GM23338 (cell line): ENCODE measurements at regions not wholly inside any gene's neighbourhood (a gene's known extent, or its start where the extent isn't known, plus 50 kb on each side); places are given as distances from the start of the nearest gene placed in this dataset.

ENCODE experiments used
- ATAC-seq: fragments of 200-7000 bp; cut with Tn5 transposase; 3 replicates; pipeline ENCODE4 v1.9.1; 2020
- DNase-seq: peaks from one replicate; pipeline ENCODE4 v3.0.0-alpha.2; 2015; ENCODE audit warnings: low spot score
- H2AFZ ChIP-seq: fragments of 200-600 bp; sonication (generic); 2 replicates; pipeline ENCODE4 v1.8.0; 2016; ENCODE audit warnings: antibody characterized with exemption, mild to moderate bottlenecking, moderate library complexity
- H3F3A ChIP-seq: fragments of 200-600 bp; sonication (generic); replicated peaks from 2 replicates; pipeline ENCODE4 v1.8.0; 2017; ENCODE audit warnings: antibody characterized with exemption, mixed run types, low read depth
- H3K27ac ChIP-seq: fragments of 200-600 bp; sonication (generic); 2 replicates; pipeline ENCODE4 v1.6.1; 2016; ENCODE audit warnings: low read depth
- H3K27me3 ChIP-seq: fragments of 200-600 bp; sonication (generic); 2 replicates; pipeline ENCODE4 v1.8.0; 2016; ENCODE audit warnings: mild to moderate bottlenecking, mixed run types, moderate library complexity; ENCODE audit not compliant: insufficient read depth
- H3K36me3 ChIP-seq: fragments of 200-600 bp; sonication (generic); 2 replicates; pipeline ENCODE4 v1.8.0; 2016; ENCODE audit warnings: mild to moderate bottlenecking; ENCODE audit not compliant: insufficient read depth
- H3K4me1 ChIP-seq: fragments of 200-600 bp; sonication (generic); 2 replicates; pipeline ENCODE4 v1.8.0; 2016; ENCODE audit warnings: mild to moderate bottlenecking, moderate library complexity; ENCODE audit not compliant: insufficient read depth
- H3K4me2 ChIP-seq: fragments of 200-600 bp; sonication (generic); 2 replicates; pipeline ENCODE4 v1.7.1; 2017; ENCODE audit warnings: mixed run types
- H3K4me3 ChIP-seq: fragments of 200-600 bp; sonication (generic); 2 replicates; pipeline ENCODE4 v1.6.1; 2016; ENCODE audit warnings: mixed run types
- H3K79me2 ChIP-seq: fragments of 200-600 bp; sonication (generic); replicated peaks from 2 replicates; pipeline ENCODE4 v1.8.0; 2017; ENCODE audit warnings: mild to moderate bottlenecking; ENCODE audit not compliant: insufficient read depth
- H3K9me2 ChIP-seq: fragments of 200-600 bp; sonication (generic); 2 replicates; pipeline ENCODE4 v1.8.0; 2017; ENCODE audit not compliant: insufficient read depth
- H4K20me1 ChIP-seq: fragments of 200-600 bp; sonication (generic); replicated peaks from 2 replicates; pipeline ENCODE4 v1.8.0; 2017; ENCODE audit warnings: mild to moderate bottlenecking; ENCODE audit not compliant: insufficient read depth
- H3K27ac Mint-ChIP-seq: 2 replicates; pipeline ENCODE4 v1.8.0; 2020; ENCODE audit warnings: inconsistent platforms, mild to moderate bottlenecking, moderate library complexity, mixed read lengths
- H3K27me3 Mint-ChIP-seq: 3 replicates; pipeline ENCODE4 v1.8.0; 2022; ENCODE audit warnings: low read depth, mild to moderate bottlenecking, moderate library complexity, mixed read lengths, inconsistent platforms; ENCODE audit not compliant: insufficient read depth, poor library complexity
- H3K36me3 Mint-ChIP-seq: 3 replicates; pipeline ENCODE4 v1.8.0; 2021; ENCODE audit warnings: low read depth, mild to moderate bottlenecking, inconsistent platforms, moderate library complexity, mixed read lengths
- H3K4me1 Mint-ChIP-seq: 3 replicates; pipeline ENCODE4 v1.8.0; 2020; ENCODE audit warnings: mild to moderate bottlenecking, inconsistent platforms, mixed read lengths
- H3K4me3 Mint-ChIP-seq: 3 replicates; pipeline ENCODE4 v1.8.0; 2021; ENCODE audit warnings: moderate library complexity, mild to moderate bottlenecking, inconsistent platforms, mixed read lengths
- H3K9me3 Mint-ChIP-seq: 3 replicates; pipeline ENCODE4 v1.8.0; 2020; ENCODE audit warnings: moderate library complexity, mild to moderate bottlenecking, inconsistent platforms, mixed read lengths
- CREB1 ChIP-seq: fragments of 250-450 bp; sonication (Bioruptor Pico); IDR thresholded peaks from 2 replicates; pipeline ENCODE4 v1.5.0; 2020; ENCODE audit warnings: low read depth, mild to moderate bottlenecking, moderate library complexity
- EZH2 ChIP-seq: fragments of 200-600 bp; sonication (generic); IDR thresholded peaks from one replicate; pipeline ENCODE4 v1.8.0; 2017; ENCODE audit warnings: antibody characterized with exemption, mild to moderate bottlenecking, low read depth; ENCODE audit not compliant: unreplicated experiment
- NANOG ChIP-seq: IDR thresholded peaks from 2 replicates; pipeline ENCODE4 v1.6.1; 2016; ENCODE audit warnings: antibody characterized with exemption, borderline replicate concordance
- POLR2AphosphoS5 ChIP-seq: IDR thresholded peaks from 2 replicates; pipeline ENCODE4 v1.6.1; 2016; ENCODE audit warnings: antibody characterized with exemption, low read depth
- STAT1 ChIP-seq: IDR thresholded peaks from one replicate; pipeline ENCODE4 v1.6.1; 2016; ENCODE audit warnings: antibody characterized with exemption; ENCODE audit not compliant: unreplicated experiment
- ZNF114 ChIP-seq: fragments of 250-450 bp; sonication (Bioruptor Pico); IDR thresholded peaks from 2 replicates; pipeline ENCODE4 v1.5.0; 2020; ENCODE audit warnings: mild to moderate bottlenecking, moderate library complexity
- TF ChIP-seq, protein P1 (sequence below), 2 experiments: fragments of 200-600 bp in 1 of 2; sonication (generic) in 1 of 2; conservative IDR thresholded peaks; 2 replicates each; pipeline versions ENCODE4 v1.5.1 to v1.6.1; 2016 to 2017; ENCODE audit warnings: antibody characterized with exemption in 2 of 2, low read depth in 2 of 2, mild to moderate bottlenecking in 2 of 2, moderate library complexity in 1 of 2
- TF ChIP-seq, protein P2 (sequence below): IDR thresholded peaks from one replicate; pipeline ENCODE4 v1.6.1; 2018; ENCODE audit warnings: antibody characterized with exemption; ENCODE audit not compliant: unreplicated experiment
- TF ChIP-seq, protein P3 (sequence below): IDR thresholded peaks from 2 replicates; pipeline ENCODE4 v1.6.1; 2016; ENCODE audit warnings: antibody characterized with exemption

DNA sequence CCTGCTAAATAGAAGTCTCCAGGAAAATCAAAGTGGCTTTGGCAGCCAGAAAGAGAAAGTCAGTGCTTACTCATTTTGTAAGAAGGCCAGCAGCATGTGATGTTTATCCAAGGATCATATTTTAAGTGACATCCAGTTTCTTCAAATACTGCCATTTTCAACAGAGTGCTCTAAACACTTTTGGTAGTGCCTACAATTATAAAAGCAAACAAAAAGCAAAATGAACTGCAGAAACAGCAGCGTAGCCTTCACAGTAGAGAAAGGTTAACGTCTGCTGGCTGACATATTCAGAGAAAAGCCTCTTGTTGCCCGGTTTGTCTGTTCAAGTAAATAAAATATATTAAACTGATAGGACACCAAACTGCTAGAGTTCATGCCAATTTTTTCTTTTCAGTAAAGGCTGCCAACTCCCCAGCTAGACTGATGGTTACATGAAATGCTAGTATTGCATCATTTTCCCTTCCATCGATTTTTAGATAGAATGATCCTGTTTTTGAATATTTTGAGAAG lies 705.7 kb upstream of the SLC35B3 start:
- Histone ChIP-seq H3K4me3 (no peak overlapping the region), H3K79me2 (no peaks in the 10 kb centered on the region), H3K4me1 (no peaks in the 10 kb centered on the region), H3K4me2 (no peak overlapping the region), H3K9me2 (0 out of 2 replicates have a peak, but pooled peaks cover 14% of the 10 kb centered on the region), H3F3A (no peaks in the 10 kb centered on the region), H4K20me1 (no peaks in the 10 kb centered on the region), H3K27me3 (no peaks in the 10 kb centered on the region), H2AFZ (no peak overlapping the region), H3K36me3 (no peaks in the 10 kb centered on the region), H3K27ac (no peak overlapping the region)
- peaks cover 6% of the 10 kb centered on the region; the same call in 2 of the 3 replicates for H3K36me3 Mint-ChIP-seq
- DNase-seq (no peak), ATAC-seq (no peak)
- H3K4me3 Mint-ChIP-seq, result no peak overlapping the region
- H3K9me3 Mint-ChIP-seq, result peaks cover 9% of the 10 kb centered on the region; the same call in 1 of the 3 replicates
- peaks cover 7% of the 10 kb centered on the region for H3K4me1 Mint-ChIP-seq
- H3K27me3 Mint-ChIP-seq, result no peaks in the 10 kb centered on the region
- TF ChIP-seq NANOG (no peak), ZNF114 (CRISPR knock-in tag) (no peak), EZH2 (no peak)
- TF ChIP-seq, protein P1, sequence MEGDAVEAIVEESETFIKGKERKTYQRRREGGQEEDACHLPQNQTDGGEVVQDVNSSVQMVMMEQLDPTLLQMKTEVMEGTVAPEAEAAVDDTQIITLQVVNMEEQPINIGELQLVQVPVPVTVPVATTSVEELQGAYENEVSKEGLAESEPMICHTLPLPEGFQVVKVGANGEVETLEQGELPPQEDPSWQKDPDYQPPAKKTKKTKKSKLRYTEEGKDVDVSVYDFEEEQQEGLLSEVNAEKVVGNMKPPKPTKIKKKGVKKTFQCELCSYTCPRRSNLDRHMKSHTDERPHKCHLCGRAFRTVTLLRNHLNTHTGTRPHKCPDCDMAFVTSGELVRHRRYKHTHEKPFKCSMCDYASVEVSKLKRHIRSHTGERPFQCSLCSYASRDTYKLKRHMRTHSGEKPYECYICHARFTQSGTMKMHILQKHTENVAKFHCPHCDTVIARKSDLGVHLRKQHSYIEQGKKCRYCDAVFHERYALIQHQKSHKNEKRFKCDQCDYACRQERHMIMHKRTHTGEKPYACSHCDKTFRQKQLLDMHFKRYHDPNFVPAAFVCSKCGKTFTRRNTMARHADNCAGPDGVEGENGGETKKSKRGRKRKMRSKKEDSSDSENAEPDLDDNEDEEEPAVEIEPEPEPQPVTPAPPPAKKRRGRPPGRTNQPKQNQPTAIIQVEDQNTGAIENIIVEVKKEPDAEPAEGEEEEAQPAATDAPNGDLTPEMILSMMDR (conservative IDR thresholded peaks at IDR 0.05; ENCODE audit: low read depth in 2 of 2), result no peak
- peak overlapping the region; percentile 57 for H3K27ac Mint-ChIP-seq

DNA sequence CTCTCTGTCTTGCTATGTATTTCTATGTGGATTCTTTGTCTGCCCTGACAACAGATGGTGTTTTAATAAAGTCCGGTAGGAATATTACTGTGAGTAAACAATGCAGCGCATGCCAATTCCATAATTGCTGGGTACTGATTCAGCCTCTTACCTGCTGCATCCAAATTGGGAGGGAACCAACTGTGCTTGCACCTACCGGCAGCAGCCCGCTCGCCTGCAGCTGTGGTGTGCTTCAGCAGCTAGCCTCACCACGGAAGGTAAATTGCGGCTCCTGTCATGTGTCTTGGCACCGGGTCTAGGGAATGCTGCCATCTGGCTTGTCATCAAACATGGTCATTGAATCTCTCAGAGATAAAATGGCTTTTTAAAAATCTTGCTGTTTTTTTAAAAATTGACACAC lies 704.8 kb upstream of the SLC35B3 start:
- no peak; the same call in 2 of the 3 replicates for ATAC-seq
- DNase-seq, result no peak
- no peak overlapping the region for H3K27ac Mint-ChIP-seq
- Histone ChIP-seq H3K4me2 (no peak overlapping the region), H3K79me2 (no peaks in the 10 kb centered on the region), H2AFZ (no peak overlapping the region), H3K27me3 (no peaks in the 10 kb centered on the region), H3K36me3 (no peaks in the 10 kb centered on the region), H3K4me3 (no peak overlapping the region), H3K4me1 (no peaks in the 10 kb centered on the region), H3F3A (no peaks in the 10 kb centered on the region), H3K27ac (no peak overlapping the region), H4K20me1 (no peaks in the 10 kb centered on the region), H3K9me2 (0 out of 2 replicates have a peak, but pooled peaks cover 14% of the 10 kb centered on the region)
- peaks cover 9% of the 10 kb centered on the region; the same call in 1 of the 3 replicates for H3K9me3 Mint-ChIP-seq
- H3K4me3 Mint-ChIP-seq, result no peak overlapping the region
- peaks cover 7% of the 10 kb centered on the region for H3K4me1 Mint-ChIP-seq
- no peak for TF ChIP-seq CREB1 (CRISPR knock-in tag)
- TF ChIP-seq, protein P2, sequence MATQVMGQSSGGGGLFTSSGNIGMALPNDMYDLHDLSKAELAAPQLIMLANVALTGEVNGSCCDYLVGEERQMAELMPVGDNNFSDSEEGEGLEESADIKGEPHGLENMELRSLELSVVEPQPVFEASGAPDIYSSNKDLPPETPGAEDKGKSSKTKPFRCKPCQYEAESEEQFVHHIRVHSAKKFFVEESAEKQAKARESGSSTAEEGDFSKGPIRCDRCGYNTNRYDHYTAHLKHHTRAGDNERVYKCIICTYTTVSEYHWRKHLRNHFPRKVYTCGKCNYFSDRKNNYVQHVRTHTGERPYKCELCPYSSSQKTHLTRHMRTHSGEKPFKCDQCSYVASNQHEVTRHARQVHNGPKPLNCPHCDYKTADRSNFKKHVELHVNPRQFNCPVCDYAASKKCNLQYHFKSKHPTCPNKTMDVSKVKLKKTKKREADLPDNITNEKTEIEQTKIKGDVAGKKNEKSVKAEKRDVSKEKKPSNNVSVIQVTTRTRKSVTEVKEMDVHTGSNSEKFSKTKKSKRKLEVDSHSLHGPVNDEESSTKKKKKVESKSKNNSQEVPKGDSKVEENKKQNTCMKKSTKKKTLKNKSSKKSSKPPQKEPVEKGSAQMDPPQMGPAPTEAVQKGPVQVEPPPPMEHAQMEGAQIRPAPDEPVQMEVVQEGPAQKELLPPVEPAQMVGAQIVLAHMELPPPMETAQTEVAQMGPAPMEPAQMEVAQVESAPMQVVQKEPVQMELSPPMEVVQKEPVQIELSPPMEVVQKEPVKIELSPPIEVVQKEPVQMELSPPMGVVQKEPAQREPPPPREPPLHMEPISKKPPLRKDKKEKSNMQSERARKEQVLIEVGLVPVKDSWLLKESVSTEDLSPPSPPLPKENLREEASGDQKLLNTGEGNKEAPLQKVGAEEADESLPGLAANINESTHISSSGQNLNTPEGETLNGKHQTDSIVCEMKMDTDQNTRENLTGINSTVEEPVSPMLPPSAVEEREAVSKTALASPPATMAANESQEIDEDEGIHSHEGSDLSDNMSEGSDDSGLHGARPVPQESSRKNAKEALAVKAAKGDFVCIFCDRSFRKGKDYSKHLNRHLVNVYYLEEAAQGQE, result no peak
- no peak for TF ChIP-seq ZNF114 (CRISPR knock-in tag)
- no peak for TF ChIP-seq POLR2AphosphoS5
- no peak for TF ChIP-seq STAT1
- TF ChIP-seq, protein P1 (conservative IDR thresholded peaks at IDR 0.05; ENCODE audit: low read depth in 2 of 2), result no peak
- TF ChIP-seq, protein P3, sequence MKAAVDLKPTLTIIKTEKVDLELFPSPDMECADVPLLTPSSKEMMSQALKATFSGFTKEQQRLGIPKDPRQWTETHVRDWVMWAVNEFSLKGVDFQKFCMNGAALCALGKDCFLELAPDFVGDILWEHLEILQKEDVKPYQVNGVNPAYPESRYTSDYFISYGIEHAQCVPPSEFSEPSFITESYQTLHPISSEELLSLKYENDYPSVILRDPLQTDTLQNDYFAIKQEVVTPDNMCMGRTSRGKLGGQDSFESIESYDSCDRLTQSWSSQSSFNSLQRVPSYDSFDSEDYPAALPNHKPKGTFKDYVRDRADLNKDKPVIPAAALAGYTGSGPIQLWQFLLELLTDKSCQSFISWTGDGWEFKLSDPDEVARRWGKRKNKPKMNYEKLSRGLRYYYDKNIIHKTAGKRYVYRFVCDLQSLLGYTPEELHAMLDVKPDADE, result no peak
- no peak for TF ChIP-seq NANOG
- H3K36me3 Mint-ChIP-seq, result peaks cover 6% of the 10 kb centered on the region; the same call in 2 of the 3 replicates
- H3K27me3 Mint-ChIP-seq, result no peaks in the 10 kb centered on the region
